ENCODE measurements at regions not wholly inside any gene's neighbourhood (a gene's known extent, or its start where the extent isn't known, plus 50 kb on each side); places are given as distances from the start of the nearest gene placed in this dataset.
"Not testable (repeated sequence)": the region's sequence is repeated elsewhere in the genome, so short reads cannot be mapped to it uniquely, and the experiment has no call there.

DNA sequence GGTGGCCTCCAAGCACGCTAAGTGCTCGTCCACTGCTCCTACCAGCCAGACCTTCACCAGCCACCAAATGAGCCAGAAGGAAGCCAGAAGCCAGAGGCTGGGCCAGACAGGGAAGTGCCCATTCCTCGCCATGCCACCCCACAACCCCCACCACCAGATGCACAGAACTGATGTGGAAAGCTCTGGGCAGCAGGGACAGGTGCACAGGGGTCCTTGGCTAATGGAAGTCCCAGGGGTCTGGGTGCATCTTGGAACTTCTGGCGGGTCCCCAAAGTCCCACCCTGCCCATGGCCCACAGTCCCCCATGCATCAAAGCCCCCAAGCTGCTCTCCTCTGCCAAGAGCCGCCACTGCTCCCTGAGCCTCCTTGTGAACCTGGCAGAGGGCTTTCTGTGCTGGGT is 173.1 kb upstream of the ID2 start:
- Mint-ChIP-seq H3K9me3 (peaks cover 16% of the 10 kb centered on the region), H3K4me3 (no peak overlapping the region), H3K27me3 (peaks cover 37% of the 10 kb centered on the region), H3K36me3 (peaks cover 13% of the 10 kb centered on the region), H3K27ac (no peak overlapping the region), H3K4me1 (peaks cover 8% of the 10 kb centered on the region)
- no peak for ATAC-seq

- peaks cover 31% of the 10 kb centered on the region for H3K27me3 Mint-ChIP-seq
- H3K9me3 Mint-ChIP-seq: peaks cover 22% of the 10 kb centered on the region
- peaks cover 13% of the 10 kb centered on the region for H3K36me3 Mint-ChIP-seq
- H3K4me1 Mint-ChIP-seq: peaks cover 15% of the 10 kb centered on the region
- ATAC-seq: no peak
- no peak overlapping the region for H3K4me3 Mint-ChIP-seq
- H3K27ac Mint-ChIP-seq: no peak overlapping the region
These were observed 172.2 kb upstream of the ID2 start for GRCh38 chr2:8509621-8510020.

- not testable (repeated sequence) for H3K27ac Mint-ChIP-seq, H3K4me3 Mint-ChIP-seq, ATAC-seq
- H3K36me3 Mint-ChIP-seq: peaks cover 13% of the 10 kb centered on the region
- peaks cover 20% of the 10 kb centered on the region for H3K4me1 Mint-ChIP-seq
- H3K27me3 Mint-ChIP-seq: peaks cover 30% of the 10 kb centered on the region
- H3K9me3 Mint-ChIP-seq: peaks cover 23% of the 10 kb centered on the region
These were observed 171.8 kb upstream of the ID2 start for GRCh38 chr2:8510055-8510454.

GRCh38 chr2:8510519-8510918 is 171.3 kb upstream of the ID2 start:
- H3K4me1 Mint-ChIP-seq: peaks cover 24% of the 10 kb centered on the region
- no peak for ATAC-seq

DNA sequence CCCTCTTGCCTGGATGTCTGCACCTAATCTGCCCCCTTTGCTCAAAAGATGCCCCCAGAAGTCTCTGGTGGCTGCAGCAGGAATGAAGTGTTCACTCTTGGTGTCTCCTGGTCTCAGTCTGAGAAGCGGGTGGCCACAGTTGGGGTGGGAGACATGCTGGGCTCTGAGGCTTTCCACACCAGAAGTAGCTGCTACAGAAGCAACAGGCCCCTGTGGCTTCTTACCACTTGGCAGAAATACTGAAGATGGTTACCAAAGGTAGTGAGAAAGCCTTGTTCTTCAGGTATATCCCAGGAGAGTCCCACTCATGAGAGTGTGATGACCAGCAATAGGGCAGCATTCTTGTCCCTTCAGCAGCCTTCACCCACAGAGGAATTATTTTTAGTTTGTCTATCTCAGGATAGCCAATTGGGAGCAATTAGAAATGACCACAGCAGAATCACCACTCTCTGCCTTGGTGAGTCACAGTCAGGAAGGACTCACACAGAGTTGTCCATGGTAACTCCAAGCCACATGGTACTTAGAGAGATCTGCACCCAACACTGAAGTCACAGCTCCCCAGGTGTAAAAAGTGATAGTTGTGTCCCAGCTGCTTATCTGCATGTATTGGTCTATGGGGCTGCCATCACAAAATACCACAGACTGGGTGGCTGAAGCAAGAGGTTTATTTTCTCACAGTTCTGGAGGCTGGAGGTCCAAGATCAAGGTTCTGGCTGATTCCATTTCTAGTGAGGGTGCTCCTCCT is 169.8 kb upstream of the ID2 start:
- Mint-ChIP-seq H3K4me1 (peaks cover 37% of the 10 kb centered on the region), H3K4me3 (no peak overlapping the region), H3K9me3 (peaks cover 23% of the 10 kb centered on the region), H3K27me3 (peaks cover 11% of the 10 kb centered on the region), H3K27ac (no peak overlapping the region), H3K36me3 (peaks cover 13% of the 10 kb centered on the region)
- ATAC-seq: no peak

More at GRCh38 chr2:8510519-8510918, 171.3 kb upstream of the ID2 start:
- Mint-ChIP-seq H3K4me3 (no peak overlapping the region), H3K36me3 (peaks cover 13% of the 10 kb centered on the region), H3K9me3 (peaks cover 23% of the 10 kb centered on the region), H3K27ac (no peak overlapping the region), H3K27me3 (peaks cover 26% of the 10 kb centered on the region)

DNA sequence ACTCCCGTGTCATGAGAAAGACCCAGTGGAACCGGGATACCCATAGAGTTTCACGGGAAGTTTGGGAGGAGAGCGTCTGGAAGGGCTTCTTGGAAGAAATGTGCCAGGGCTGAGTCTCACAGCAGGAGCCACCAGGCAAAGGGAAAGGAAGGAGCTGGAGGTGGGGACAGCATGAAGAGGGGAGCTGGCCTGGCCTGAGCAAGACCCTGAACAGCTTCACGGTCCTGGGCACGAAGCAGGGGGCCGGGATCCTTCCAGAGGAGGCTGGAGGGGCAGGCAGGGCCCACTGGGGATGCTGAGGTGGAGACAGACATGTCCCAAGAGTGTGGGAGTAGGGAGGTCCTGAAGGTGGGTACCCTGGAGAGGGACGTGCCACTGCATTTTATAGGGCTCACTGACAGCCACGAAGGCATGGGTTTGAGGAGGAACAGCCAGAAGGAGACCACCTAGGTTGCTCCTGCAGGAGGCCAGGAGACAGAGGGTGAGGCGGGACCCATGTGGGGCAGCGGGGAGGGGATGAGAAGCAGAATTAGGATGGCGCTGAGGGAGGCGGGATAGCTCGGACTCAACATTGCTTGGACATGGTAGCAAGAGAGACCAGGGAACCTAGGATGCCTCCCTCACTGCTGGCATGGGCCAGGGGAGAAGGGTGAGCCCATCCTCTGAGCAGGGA is 168.1 kb upstream of the ID2 start:
- Mint-ChIP-seq H3K27ac (peak overlapping the region; percentile 82), H3K4me3 (no peak overlapping the region), H3K36me3 (peaks cover 13% of the 10 kb centered on the region), H3K9me3 (peaks cover 23% of the 10 kb centered on the region), H3K4me1 (peaks cover 37% of the 10 kb centered on the region), H3K27me3 (peaks cover 9% of the 10 kb centered on the region)
- no peak for ATAC-seq

DNA sequence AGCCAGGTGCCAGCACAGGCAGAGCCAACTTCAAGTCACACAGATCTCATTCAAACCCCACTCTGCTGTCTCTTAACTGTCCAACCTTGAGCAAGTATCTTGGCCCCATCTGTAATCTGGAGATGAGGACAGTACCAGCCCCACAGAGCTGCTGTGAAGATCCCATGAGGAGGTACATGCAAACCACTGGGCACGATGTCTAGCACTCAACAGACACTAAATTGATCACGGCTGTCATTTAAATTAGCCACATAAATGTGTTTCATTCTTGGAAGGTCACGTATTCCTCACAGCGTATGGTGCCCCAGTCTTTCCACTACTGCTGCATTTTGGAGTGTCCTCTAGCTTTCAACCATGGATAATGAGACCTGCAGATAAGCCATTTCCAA is 167.6 kb upstream of the ID2 start:
- Mint-ChIP-seq H3K4me3 (peak overlapping the region; percentile 11), H3K4me1 (peaks cover 37% of the 10 kb centered on the region), H3K36me3 (peaks cover 13% of the 10 kb centered on the region), H3K27me3 (peaks cover 9% of the 10 kb centered on the region), H3K9me3 (peaks cover 21% of the 10 kb centered on the region), H3K27ac (peak overlapping the region; percentile 82)
- ATAC-seq: no peak

DNA sequence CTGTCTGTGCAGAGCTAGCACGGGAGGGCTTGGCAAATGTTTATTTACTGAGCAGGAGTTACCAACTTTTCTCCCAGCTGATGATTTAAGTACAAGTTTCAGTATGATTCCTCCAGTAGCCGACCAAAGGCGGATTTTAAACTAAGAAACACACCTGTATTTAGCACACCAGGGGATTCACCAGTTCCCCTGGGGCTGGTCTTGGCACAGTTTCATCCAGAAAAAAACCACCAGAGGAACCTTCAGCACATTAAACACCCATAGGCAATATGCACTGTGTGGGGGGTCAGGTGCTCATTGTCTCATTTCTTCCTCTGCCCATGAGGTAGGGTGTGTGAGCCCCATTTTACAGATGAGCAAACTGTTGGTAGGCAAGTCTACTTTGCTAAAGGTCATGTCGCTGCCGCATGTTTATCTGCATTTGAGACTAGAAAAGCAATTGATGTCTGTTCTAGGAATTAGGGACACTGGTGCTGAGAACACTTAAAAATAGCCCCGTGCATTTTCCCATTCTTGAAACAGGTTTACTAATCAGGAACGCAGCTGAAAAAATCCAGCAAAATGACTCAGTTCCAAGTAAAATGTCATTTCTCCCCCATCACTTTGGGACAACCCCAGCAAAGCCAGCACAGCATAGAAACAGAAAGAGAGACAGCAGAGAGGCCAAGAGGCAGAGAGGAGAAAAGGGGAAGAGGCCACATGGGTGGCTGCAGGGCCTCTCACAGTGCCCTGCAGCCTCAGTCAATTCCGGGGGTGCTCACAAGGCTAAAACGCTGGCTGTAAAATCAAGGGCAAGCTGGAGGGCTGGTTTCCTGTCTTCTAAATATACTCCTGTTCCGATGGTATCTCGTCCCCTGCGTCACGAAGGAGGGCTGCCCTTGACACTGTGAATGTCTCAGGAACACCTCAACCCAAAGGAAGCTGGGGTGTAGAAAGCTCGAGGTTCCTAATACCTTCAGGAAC is 166.8 kb upstream of the ID2 start:
- H3K27me3 Mint-ChIP-seq: peaks cover 9% of the 10 kb centered on the region
- peaks cover 17% of the 10 kb centered on the region for H3K9me3 Mint-ChIP-seq
- H3K4me3 Mint-ChIP-seq: peak overlapping the region; percentile 11
- H3K36me3 Mint-ChIP-seq: peaks cover 9% of the 10 kb centered on the region
- peaks cover 41% of the 10 kb centered on the region for H3K4me1 Mint-ChIP-seq
- peak overlapping the region; percentile 82 for H3K27ac Mint-ChIP-seq
- peak; percentile 93 for ATAC-seq

GRCh38 chr2:8515864-8516533 is 165.9 kb upstream of the ID2 start:
- H3K9me3 Mint-ChIP-seq: peaks cover 14% of the 10 kb centered on the region
- H3K27me3 Mint-ChIP-seq: peaks cover 9% of the 10 kb centered on the region
- no peak overlapping the region for H3K4me3 Mint-ChIP-seq
- ATAC-seq: peak; percentile 14
- peaks cover 50% of the 10 kb centered on the region for H3K4me1 Mint-ChIP-seq
- peaks cover 7% of the 10 kb centered on the region for H3K36me3 Mint-ChIP-seq
- peak overlapping the region; percentile 82 for H3K27ac Mint-ChIP-seq

- Mint-ChIP-seq H3K27me3 (peaks cover 9% of the 10 kb centered on the region), H3K27ac (no peak overlapping the region), H3K4me1 (peaks cover 61% of the 10 kb centered on the region), H3K36me3 (peaks cover 7% of the 10 kb centered on the region), H3K4me3 (no peak overlapping the region), H3K9me3 (peaks cover 14% of the 10 kb centered on the region)
- no peak for ATAC-seq
These were observed 163.9 kb upstream of the ID2 start for GRCh38 chr2:8517850-8518498.

- Mint-ChIP-seq H3K4me1 (peaks cover 60% of the 10 kb centered on the region), H3K36me3 (no peaks in the 10 kb centered on the region), H3K4me3 (no peak overlapping the region), H3K27ac (peak overlapping the region; percentile 28), H3K9me3 (peaks cover 4% of the 10 kb centered on the region), H3K27me3 (no peaks in the 10 kb centered on the region)
- ATAC-seq: no peak
These were observed 162.7 kb upstream of the ID2 start for GRCh38 chr2:8518979-8519668.

GRCh38 chr2:8520791-8521344 is 161.0 kb upstream of the ID2 start:
- Mint-ChIP-seq H3K27me3 (no peaks in the 10 kb centered on the region), H3K27ac (peak overlapping the region; percentile 17), H3K9me3 (no peaks in the 10 kb centered on the region), H3K4me1 (peaks cover 56% of the 10 kb centered on the region), H3K4me3 (no peak overlapping the region), H3K36me3 (no peaks in the 10 kb centered on the region)
- ATAC-seq: peak; percentile 42

- Mint-ChIP-seq H3K4me3 (no peak overlapping the region), H3K36me3 (no peaks in the 10 kb centered on the region), H3K27me3 (no peaks in the 10 kb centered on the region), H3K4me1 (peaks cover 63% of the 10 kb centered on the region), H3K9me3 (no peaks in the 10 kb centered on the region), H3K27ac (peak overlapping the region; percentile 79)
- ATAC-seq: no peak
These were observed 159.2 kb upstream of the ID2 start for GRCh38 chr2:8522687-8523086.

GRCh38 chr2:8524388-8524787 is 157.5 kb upstream of the ID2 start:
- Mint-ChIP-seq H3K27me3 (no peaks in the 10 kb centered on the region), H3K9me3 (no peaks in the 10 kb centered on the region), H3K27ac (no peak overlapping the region), H3K4me1 (peaks cover 70% of the 10 kb centered on the region), H3K4me3 (no peak overlapping the region), H3K36me3 (no peaks in the 10 kb centered on the region)
- ATAC-seq: no peak
